Esophagus squamous epithelium (tissue), 4 donors: ENCODE measurements at regions not wholly inside any gene's neighbourhood (a gene's known extent, or its start where the extent isn't known, plus 50 kb on each side); places are given as distances from the start of the nearest gene placed in this dataset.

Source experiments
- CTCF ChIP-seq, 6 experiments: fragments of 450-650 bp in 4 of 6; fragments of 200-600 bp in 2 of 6; sonication (generic) in 2 of 6; IDR thresholded peaks; one replicate each; pipeline ENCODE4 v1.5.1; 2016 to 2019; ENCODE audit warnings: antibody characterized with exemption in 6 of 6, mild to moderate bottlenecking in 4 of 6, moderate library complexity in 4 of 6
- POLR2A ChIP-seq, 4 donors: fragments of 450-650 bp; IDR thresholded peaks; one replicate each; pipeline ENCODE4 v1.6.1; 2017; ENCODE audit warnings: antibody characterized with exemption in 4 of 4, mild to moderate bottlenecking in 4 of 4, moderate library complexity in 3 of 4

- no peak for TF ChIP-seq POLR2A (IDR thresholded peaks at IDR 0.05)
- no peak for TF ChIP-seq CTCF (IDR thresholded peaks at IDR 0.05)
Observed at GRCh38 chr14:97253756-97254155, 456.6 kb downstream of the VRK1 start.
